ENCODE measurements at regions not wholly inside any gene's neighbourhood (a gene's known extent, or its start where the extent isn't known, plus 50 kb on each side); places are given as distances from the start of the nearest gene placed in this dataset.
"Not testable (repeated sequence)": the region's sequence is repeated elsewhere in the genome, so short reads cannot be mapped to it uniquely, and the experiment has no call there.

DNA sequence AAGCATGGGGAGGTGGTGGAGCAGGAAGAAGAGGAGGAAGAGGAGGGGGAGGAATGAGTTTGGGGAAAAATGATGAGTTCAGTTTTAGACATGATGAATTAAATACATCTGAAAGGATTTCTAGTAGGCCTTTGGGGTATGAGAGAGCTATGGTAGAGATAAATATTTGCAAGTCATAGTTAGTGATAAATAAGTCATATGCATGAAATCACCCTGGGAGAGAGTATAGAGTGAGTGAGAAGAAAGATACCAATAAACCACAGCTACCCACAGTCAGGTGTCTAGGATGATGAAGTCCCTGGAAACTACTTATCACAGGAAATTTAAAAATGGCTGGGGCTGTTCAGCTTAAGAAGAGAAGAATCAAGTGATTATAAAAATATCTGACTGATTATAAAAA is 240.5 kb downstream of the RDH14 start:
- no peak for DNase-seq (ENCODE audit: low read depth in 1 of 2, low spot score in 1 of 2)

DNA sequence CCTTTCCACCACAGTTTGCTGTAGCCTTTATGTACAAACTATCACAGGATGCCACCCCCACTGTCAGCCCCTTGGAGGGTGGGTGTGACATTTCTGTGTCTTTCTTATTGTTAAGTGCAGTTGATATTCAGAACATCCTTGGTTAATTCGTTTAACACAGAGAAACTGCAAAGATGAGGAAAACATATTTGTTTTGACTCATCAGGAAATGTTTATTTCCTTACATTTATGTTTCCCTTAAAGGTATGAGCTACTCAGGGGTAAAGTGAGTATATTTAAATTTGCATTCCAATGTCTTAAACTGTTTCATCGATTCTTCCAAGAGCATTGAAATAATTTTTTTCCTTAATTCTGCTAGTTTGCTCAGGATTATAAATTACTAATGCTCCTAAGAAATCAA is 243.4 kb downstream of the RDH14 start:
- no peak for DNase-seq (ENCODE audit: low read depth in 1 of 2, low spot score in 1 of 2)

DNA sequence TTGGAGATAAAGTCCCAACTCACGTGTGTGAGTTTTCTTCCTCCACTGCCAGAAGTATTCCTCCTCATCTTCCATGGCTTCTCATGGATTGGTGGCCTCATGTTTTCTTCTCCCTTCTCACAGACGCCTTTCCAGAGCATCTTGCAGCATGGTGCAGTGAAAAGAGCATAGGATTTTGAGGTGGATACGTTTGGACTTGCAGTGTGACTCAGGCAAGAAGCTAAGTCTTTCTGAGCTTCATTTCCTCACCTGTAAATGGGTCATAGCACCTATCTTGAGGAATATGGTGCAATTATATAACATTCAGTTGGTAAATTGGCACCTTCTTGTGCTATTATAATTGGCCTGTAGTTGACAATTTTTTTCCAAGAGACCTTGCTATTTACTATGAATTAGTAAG is 247.6 kb downstream of the RDH14 start:
- no peak for DNase-seq (ENCODE audit: low read depth in 1 of 2, low spot score in 1 of 2)

DNA sequence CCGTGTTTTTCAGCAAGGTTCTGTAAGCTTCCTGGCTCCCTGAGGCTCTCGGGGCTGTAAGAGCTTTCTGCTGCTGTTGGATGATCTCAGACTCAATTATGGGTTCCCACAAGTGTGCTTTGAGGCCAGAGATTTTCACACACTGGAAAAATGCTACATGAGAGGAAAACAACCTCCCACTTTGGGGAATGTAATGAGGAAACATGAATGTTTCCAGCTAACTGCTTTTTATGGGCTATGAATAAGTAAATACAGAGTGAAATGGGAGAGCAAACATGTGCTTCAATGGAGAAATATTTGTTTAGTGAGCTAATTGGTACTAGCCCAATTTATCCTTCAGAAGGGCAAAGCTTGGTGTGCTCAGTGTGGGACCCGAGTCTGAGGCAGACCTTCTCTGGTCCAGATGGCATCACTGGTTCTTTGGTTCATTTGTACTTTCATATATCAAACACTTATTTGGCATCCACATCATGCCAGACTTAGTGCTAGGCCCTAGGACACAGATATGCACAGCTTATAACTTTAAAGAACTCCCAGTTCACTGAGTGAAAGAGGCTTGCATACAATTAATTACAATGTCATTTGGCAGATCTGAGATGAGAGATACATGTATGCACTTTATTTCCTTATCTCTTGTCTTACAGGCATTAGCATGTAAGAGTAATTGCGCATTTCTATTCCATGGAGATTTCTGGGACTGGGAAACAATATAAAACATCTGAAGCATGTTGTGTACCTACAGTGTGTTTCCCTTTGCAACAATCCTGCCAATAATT is 248.8 kb downstream of the RDH14 start:
- no peak for DNase-seq (ENCODE audit: low read depth in 1 of 2, low spot score in 1 of 2)

DNA sequence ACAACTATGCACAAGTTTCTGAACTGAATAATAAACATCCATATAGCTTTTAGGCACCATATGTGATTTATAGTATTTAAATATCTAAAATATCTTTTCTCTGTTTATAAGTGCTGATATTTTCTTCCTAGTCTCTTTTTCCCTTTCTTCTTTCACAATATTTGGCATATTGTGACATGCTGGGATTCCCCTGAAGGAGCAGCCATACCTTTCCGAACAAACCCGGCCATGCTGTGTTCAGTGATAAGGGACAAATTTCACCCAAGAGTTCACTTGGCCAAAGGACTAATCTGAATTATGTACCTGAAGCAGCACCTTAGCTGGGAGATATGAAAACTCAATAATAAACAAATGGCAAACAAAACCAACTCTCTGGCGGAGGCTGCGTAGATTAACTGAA is 250.8 kb downstream of the RDH14 start:
- no peak for DNase-seq (ENCODE audit: low read depth in 1 of 2, low spot score in 1 of 2)

DNA sequence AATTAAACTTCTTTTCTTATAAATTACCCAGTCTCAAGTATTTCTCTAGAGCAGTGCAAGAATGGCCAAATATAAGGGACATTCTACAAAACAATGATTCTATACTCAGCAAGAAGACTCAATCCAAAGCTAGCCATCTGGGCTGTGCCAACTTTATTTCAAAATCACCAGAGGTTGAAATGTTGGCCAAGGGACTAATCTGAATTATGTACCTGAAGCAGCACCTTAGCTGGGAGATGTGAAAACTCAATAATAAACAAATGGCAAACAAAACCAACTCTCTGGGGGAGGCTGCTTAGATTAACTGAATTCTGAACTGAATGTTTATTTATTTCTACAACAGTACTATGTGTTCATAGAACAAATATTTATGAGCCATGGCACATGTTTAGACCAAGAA is 251.3 kb downstream of the RDH14 start:
- no peak for DNase-seq (ENCODE audit: low read depth in 1 of 2, low spot score in 1 of 2)

DNA sequence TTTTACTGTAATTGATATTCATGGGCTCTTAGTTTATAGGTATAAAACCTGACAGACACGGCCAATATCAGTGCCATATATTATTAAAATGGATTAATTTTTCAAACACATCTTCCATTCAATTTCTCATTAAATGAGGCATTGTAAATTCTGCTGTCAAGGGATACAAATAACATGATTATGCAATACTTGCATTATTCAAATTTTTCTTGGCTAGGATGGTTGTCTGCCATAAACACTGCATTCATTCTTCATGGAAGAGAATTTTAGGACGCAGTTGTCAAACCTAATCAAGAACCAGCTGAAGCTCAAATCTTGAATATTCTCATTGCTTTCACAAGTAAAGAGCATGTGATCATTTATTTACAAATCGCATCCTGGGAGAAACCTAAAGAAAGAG is 255.6 kb downstream of the RDH14 start:
- no peak for DNase-seq (ENCODE audit: low read depth in 1 of 2, low spot score in 1 of 2)

DNA sequence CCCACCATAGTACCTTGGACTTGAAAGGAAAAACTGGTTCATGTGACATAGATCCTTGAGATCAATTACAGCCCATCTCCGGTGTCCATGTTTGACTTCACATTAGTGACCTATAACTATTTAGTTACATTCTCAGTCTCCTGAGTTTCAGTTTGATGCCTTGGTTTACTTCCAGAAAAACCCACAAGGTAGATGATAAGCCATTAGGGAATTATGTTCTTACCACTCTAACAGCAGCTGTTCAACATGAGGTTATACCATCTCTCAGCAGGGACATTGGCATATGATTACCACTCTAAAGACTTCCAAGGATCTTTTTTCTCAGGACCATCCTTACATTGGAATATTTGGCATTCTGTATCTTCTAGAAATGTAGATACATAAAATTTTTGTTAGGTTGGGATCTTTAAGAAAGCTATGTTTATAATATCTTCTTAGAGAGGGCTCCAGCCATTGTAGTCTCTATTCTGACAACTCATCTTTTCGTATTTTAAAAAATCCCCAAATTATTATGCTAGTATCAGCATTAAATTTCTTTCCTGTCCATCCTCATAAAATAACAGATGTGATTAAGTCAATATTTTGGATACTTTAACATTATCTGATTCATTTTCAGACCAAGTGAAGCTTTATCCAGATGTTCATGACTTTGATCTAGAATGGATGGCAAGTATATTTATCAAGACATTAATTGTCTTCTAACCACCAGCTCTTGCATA is 258.9 kb downstream of the RDH14 start:
- DNase-seq (ENCODE audit: low read depth in 1 of 2, low spot score in 1 of 2) = no peak

DNA sequence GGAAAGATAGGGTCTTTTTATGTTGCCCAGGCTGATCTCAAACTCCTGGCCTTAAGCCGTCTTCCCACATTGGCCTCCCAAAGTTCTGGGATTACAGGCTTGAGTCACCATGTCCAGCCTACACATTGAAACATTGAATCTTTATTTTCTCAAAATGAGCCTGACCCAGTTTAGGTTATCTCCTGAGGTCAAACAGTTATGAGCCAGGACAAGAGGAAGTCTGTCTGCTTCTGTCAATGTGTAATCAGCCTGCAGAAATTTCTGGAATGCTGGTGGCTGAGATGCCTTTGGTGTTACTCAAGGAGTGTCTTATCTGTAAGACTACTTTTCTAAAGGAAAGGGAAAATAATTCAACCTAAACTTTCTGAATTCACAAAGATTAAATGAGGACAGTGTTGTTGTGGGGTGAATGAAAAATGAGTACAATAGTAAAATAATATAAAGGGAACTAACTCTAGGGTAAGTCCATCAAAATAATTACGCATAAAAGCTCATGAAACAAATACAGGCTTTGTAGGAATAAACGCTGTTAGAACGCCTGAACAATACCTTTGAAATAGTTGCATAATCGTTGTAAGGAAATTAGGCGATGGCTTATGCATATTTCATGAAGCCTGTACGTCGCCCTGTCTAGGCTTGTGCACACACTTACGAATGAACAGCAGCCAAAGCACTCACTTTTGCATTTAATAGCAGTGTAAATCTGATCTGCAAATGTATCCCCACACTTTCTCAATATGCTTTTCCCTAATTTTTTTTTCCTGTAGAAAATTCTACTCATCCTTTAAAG is 260.8 kb downstream of the RDH14 start:
- DNase-seq (ENCODE audit: low read depth in 1 of 2, low spot score in 1 of 2) = no peak

DNA sequence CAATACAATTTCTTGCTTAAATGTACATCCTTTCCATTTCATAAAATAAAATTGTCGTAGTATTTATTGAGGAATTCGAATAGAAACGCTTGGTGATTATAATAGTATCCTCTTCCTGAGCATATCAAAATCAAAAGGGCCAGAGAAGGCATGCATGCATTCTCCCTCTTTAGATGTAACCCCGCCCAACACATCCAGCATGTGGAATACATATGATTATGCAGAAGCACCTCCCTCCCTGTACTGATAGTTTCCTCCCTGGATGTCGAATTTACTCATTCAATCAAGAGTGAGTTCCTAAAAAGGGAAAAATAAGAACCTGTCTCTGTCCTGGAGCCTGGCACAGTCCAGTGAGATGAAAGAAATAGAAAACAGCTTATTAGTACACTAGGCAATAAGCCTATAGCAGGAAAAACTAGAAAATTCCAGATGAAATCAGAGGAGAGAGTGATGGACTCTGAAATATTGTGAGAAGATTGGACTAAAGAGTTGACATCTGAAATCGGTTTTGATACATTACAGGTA is 262.9 kb downstream of the RDH14 start:
- no peak for DNase-seq (ENCODE audit: low read depth in 1 of 2, low spot score in 1 of 2)

DNA sequence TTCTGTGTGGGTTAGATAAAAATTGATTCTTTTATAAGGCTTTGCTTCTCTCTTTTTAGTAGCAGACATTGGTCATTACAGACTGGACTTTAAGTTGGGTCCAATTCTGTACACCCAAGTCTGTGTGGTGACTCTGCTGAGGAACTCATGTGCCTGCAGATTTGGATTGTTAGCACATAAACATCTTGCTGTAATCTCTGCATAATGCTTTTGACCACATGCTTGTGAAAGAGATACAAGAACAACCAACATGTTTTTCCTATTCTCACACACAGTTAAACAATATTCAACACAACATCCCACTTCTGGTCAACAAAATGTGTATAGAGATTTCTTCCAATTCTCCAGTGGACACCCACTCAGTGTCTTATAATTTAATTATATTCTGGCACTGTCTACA is 270.1 kb downstream of the RDH14 start:
- no peak for DNase-seq (ENCODE audit: low read depth in 1 of 2, low spot score in 1 of 2)

DNA sequence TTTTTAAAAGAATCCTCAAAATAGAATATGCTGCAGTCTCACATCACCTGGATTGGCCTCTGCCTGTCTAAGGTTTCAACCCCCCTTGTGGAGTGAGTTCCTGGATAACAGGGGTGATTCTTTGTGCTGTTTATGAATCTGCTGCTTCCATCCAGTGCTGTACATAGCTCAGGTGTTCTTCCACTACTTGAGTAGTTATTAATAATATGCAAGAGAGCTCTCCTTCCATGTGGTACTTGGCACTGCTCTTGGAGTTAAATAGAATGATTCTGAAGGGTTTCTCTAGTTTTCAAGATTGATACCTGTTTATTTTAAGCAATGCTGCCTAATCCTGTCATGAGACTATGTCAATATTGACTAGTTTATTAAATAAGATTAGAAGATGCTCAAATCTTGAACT is 273.6 kb downstream of the RDH14 start:
- DNase-seq (ENCODE audit: low read depth in 1 of 2, low spot score in 1 of 2) = no peak

DNA sequence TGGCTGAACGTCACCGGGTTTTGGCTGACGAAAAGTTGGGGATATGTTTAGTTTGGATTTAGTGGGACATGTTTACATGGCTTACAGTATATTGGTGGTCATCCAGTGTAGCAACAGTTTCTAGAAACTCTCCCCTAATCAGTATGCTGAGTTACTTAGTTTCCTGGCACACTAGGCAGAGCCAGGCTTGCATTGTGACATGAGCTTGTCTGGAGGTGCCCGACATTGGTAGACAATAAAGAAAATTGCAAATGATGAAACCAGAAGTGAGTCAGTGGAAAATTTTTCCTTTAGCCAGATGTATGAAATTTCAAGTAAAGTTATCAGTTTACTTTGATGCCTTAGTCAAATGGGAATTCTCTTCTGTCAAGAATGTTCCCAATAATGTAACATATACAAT is 276.1 kb downstream of the RDH14 start:
- DNase-seq (ENCODE audit: low read depth in 1 of 2, low spot score in 1 of 2) = no peak

DNA sequence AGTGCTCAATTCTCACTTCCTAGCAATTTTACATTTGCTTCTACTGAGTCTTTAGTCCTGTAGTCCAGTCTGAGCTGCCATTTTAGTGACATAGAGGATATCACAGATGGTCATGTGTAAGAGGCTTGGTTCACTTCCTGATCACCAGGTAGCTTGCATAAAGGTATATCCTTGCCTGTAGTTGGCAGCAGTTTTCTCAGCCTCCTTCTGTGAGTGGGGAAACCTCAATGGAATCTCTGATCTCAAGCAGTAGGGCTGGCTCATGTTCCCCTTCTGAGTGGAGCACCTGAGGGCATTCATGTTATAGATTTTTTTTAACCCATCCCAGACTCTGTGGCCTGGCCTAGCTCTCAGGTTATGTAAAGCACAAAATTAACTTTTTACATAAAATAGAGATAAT is 278.4 kb downstream of the RDH14 start:
- DNase-seq (ENCODE audit: low read depth in 1 of 2, low spot score in 1 of 2) = no peak

DNA sequence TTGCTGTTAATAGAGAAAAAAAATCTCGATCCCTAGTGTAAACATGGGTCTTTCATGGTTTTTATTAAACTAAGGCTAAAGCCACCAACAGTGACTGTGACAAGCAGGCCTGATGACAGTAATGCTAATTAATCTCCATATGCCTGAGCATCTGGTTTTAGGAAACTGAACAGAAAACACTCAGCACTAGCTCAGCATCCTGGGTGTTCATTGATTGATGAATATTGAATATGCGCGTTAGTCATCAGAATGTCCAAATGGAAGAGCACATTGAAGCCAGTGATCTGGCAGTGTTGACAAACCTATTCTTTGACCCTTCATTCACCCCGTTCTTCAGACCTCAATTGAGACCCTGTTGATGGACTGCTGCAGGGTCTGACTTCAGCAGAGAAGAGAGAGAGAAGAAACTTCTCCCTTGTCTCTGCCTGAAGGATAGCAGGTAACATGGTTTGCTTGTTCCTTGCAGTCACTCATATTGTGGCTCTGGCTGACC is 283.8 kb downstream of the RDH14 start:
- no peak for DNase-seq (ENCODE audit: low read depth in 1 of 2, low spot score in 1 of 2)

DNA sequence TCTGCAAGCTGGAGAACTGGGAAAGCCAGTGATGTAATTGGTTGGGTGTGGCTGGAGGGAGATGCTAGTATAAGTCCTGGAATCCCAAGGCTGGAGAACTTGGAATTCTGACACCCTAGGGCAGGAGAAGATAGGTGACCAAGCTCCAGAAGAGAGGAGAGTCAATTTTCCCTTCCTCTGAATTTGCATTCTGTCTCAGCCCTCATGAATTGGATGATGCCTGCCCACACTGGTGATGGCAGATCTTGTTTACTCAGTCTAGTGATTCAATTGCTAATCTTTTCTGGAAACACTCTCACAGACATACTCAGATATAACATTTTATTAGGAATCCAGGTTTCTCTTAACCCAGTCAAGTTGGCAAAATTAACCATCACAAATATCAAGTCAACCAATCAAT is 287.2 kb downstream of the RDH14 start:
- no peak for DNase-seq (ENCODE audit: low read depth in 1 of 2, low spot score in 1 of 2)

DNA sequence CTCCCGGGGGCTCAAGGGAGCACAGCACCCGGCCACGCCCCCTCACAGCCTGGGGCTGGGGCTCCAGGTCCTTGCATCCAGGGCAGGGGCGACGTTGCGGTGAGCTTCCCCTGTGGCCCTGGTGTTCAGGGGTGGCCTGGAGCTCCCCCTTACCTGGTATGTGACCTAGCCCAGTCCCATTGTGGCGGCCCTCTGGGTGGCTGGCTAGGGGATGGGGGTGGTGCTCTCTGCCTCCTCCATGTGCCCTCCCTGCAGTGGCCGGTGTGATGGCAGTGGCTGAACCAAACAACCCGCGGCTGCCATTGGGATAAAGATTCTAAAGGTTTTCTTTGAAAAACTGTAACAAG is 288.3 kb downstream of the RDH14 start:
- DNase-seq (ENCODE audit: low read depth in 1 of 2, low spot score in 1 of 2) = no peak

DNA sequence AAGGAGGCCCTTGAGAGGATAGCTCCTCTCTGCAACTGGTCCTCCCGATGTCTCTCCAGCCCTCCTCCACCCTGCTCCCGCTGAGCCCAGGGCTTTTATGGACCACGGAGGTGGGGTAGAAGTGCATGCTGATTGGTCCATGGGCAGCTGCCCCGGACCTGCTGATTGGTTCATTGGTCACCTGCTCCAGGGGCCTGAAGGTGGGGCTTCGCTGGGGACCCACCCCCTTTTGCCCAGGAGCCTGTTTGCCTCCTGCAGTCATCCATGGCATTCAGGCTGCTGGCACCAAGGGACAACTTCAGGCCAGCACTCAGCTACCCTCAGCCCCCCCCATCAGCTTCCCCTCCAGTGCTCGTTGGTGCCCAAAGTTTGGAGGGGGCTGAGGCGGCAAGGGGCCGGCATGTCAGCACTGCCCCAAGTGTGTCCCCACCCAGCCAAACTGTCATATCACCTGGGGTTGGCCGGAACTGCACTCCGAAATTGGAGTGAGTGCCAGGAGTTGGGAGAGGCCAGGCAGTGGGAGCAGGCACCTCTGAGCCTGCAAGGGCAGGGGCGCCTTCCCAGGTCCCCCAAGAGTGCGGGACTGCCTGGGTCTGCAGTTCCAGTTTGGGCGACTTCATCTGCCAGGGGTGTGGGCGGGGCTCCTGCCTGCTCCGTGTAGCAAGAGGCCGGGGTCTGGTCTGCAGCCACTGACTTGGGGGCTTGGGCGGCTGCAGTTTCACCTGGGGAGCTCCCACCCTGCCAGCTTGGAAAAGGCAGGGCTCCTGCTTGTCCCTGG is 288.9 kb downstream of the RDH14 start:
- DNase-seq (ENCODE audit: low read depth in 1 of 2, low spot score in 1 of 2) = no peak

DNA sequence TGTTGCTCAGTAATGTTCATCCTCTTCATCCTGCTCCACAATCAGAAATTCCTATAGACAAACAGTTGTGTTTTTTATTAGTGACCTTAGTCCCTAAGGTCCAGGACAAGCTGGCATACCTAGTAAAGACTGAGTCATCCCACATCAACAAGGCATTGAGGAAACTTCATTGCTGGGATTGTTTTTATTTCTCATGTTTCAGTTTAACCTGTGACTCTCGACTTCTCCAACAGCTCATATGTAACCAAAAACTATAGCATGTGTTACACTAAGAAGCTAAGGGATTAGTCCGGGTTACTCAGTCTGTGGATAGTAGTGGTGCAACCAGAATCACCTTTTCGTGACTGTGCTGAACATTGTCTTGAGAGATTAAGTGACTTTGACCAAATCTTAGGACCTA is 292.1 kb downstream of the RDH14 start:
- DNase-seq (ENCODE audit: low read depth in 1 of 2, low spot score in 1 of 2) = no peak

DNA sequence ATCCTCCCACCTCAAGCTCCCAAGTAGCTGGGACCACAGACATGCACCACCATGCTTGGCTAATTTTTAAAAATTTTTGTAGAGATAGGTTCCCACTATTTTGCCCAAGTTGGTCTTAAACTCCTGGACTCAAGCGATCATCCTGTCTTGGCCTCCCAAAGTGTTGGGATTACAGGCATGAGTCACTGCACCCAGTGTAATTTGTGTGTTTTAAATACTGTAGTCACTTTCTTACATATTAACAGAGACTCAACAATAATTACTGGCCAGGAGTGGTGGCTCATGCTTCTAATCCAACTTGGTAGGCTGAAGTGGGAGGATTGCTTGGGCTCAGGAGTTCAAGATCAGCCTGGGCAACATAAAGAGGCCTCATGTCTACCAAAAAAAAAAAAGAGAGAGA is 293.0 kb downstream of the RDH14 start:
- DNase-seq (ENCODE audit: low read depth in 1 of 2, low spot score in 1 of 2) = no peak

DNA sequence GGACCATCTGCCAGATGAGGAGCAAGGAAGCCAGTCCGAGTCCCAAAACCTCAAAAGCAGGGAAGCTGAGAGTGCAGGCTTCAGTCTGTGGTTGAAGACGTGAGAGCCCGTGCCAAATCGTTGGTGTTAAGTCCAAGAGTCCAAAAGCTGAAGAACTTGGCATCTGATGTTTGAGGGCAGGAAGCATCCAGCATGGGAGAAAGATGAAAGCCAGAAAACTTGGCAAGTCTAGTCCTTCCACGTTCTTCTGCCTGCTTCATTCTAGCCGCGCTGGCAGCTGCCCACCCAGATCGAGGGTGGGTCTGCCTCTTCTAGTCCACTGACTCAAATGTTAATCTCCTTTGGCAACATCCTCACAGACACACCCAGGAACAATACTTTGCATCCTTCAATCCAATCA is 293.8 kb downstream of the RDH14 start:
- not testable (repeated sequence) for DNase-seq (ENCODE audit: low read depth in 1 of 2, low spot score in 1 of 2)

Measured in stimulated activated CD4-positive, alpha-beta T cell treated with anti-CD3 and anti-CD28 coated beads, Interleukin-15, amount 100 ng/mL, for 1 hour (primary cell).